Glomerular visceral epithelial cell (primary cell): ENCODE measurements at regions not wholly inside any gene's neighbourhood (a gene's known extent, or its start where the extent isn't known, plus 50 kb on each side); places are given as distances from the start of the nearest gene placed in this dataset.

Source experiments
- DNase-seq: peaks from one replicate; pipeline ENCODE4 v3.0.0-alpha.2; 2016; ENCODE audit errors: extremely low spot score

DNA sequence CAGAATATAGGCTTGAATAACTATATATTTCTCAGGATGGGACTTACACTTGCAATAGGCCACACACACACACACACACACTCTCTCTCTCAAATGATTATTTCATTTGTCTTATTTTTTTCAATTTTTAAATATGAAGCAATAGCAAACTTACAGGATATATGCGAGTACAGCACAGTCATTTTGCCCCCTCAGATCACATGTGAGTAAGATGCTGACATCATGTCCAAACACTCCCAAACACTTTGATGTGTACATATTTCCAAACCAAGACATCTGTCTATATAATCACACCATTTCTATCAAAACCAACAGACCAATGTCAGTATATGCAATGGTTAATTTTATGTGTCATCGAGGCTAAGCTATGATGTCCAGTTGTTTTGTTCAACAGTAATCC, 1535.9 kb upstream of the FLRT2 start:
- peak; percentile 19 for DNase-seq

- DNase-seq: no peak
Measured at GRCh38 chr14:84001023-84001422, 1528.9 kb upstream of the FLRT2 start.

DNA sequence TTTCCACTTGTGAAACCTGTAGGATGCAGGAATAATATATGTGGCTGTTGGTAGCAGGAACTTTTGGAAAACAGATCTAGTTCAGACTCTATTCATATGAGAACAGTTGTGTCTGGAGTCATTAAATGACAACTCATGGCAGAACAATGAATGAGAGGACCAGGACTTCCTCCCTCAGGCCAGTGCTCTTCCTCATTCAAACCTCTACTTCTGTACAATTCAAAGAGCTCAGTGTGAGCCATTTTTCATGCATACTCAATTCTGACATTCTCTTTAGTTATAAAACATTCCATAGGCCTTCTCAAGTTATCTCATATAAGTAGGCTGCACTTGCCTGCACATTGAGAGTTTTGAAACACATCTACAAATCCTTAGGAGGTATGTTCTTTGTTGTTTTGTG, 1526.6 kb upstream of the FLRT2 start:
- no peak for DNase-seq

DNA sequence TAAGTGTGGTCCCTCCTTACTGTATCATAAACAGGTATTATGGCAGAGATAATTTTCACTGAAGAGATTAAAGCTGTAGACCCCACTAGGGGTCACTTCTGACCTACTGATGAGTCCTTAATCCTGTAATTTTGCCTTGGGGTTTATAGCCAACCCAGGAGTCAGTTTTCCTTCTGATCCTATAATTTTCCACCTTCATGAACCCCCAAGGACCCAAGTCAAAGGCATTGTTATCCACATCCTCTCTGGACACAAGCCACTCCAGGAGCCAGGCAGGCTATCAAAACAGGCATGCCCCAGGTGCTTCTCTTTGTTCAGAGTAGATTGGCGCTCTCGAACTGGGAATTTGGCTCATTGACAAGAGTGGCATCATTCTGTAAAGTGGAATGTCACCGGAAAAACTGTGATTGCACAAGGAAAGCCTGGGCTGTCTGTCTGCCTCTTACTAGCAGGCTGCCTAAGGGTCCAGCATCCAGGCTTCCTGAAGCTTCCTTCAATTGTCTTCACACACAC, 1523.2 kb upstream of the FLRT2 start:
- DNase-seq: no peak

DNA sequence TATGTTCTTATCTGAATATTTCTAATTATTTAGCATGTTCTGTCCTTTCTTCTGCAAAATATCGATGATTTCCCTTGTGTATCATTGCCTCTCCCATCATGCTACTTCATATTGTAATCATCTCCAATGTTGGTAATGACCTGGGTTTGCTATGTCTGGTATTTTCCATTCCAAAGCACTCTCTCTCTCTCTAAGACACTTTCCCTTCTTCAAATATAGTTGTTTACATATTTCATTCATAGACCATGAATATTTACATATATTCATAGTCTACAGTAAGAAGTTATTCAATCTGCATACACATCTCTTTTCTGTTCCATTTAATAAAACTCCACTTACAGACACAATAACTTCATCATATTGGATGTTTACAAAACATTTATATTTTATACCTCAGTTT, 1516.5 kb upstream of the FLRT2 start:
- DNase-seq: no peak

- no peak for DNase-seq
Measured at GRCh38 chr14:84017495-84017894, 1512.4 kb upstream of the FLRT2 start.

- no peak for DNase-seq
Measured at GRCh38 chr14:84021433-84021832, 1508.5 kb upstream of the FLRT2 start.

- DNase-seq: no peak
Measured at GRCh38 chr14:84024231-84024820, 1505.6 kb upstream of the FLRT2 start.

DNA sequence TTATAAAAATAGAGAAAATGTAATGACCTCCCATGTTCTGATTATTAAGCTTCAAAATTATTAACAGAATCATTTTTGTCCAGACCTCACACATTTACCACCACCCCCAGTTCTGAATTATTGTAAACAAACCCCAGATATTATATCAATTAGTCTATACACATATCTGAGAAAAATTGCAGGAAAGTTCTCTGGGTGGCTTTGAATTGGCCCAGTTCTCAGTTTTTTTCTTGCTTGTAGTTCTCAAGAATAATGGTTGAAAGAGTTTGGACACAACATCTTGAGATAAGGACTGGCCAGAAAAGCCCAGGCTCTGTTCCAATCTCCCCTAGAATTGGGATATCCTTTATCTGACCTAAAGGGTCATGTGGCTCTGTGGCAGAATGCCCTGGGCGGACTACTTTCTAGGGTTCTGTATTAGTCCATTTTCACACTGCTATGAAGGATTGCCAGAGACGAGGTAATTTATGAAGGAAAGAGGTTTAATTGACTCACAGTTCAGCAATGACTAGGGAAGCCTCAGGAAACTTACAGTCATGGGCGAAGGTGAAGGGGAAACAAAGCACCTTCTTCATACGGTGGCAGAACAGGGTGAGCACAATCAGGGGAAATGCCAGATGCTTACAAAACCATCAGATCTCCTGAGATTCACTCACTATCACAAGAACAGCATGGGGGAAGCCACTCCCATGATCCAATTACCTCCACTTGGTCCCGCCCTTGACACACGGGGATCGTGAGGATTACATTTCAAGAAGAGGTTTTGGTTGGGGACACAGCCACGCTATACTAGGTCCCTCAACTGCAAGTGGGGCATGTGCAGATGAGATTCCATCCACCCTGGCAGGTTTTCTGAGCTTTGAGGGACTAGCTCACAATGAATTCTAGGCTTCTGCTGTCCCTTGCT, 1504.6 kb upstream of the FLRT2 start:
- no peak for DNase-seq

DNA sequence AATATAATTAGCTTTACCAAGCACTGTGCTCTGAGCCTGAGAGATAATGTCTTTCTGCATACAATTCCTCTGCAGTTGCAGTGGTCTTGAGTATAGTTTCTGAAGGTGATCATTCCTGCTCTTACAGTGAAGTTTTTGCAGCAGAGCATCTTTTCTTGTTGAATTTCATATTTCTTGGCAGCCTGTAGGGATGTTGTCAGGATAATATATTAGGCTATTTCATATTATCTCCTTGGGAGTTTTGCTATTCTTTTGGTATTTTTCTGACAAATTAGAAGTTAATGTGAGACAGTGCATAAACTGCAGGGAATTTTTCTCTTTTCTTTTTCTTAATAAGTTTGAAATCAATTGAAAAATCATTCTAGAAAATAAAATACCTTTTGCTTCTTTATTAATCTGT, 1502.6 kb upstream of the FLRT2 start:
- no peak for DNase-seq

- no peak for DNase-seq
Measured at GRCh38 chr14:84028080-84028604, 1501.8 kb upstream of the FLRT2 start.

- no peak for DNase-seq
Measured at GRCh38 chr14:84029246-84029645, 1500.7 kb upstream of the FLRT2 start.

- DNase-seq: peak; percentile 3
Measured at GRCh38 chr14:84029720-84030119, 1500.2 kb upstream of the FLRT2 start.

DNA sequence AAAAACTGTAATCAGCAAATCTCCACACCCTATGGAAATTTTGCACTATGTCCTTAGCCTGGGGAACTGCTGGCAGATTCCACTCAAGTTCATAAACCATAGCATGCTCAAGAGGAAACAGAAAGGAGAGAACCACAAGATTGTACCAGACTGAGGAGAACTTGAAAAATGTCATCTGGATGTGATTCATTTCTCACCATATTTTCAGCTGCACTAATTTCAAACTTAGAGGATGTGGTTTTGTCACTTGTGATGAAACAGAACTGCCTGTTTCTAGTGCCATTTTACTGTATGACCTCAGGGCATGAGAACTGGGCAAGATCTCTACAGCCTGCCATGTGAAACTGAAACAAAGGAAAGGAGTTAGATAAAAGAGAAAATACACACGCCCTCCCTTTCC, 1493.1 kb upstream of the FLRT2 start:
- DNase-seq: peak; percentile 56

GRCh38 chr14:84037593-84037992, 1492.4 kb upstream of the FLRT2 start:
- no peak for DNase-seq

DNA sequence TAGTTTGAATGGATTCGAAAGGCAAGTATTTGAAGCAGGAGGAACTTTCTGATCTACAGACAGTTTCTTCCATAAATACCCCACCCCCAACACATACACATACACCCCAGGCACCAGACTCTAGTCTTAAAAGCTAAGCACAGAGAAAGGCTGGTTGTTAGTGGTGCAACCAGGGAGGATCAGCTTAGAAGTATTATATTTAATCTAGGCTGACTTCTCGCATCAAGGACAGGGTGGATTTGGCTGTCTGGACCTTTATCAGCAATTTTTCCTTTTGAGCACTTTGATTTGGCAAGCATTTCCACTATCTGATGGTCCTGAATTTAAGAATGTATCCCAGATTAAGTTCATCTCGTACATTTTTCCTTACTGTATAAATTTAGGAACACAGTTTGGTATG, 1489.8 kb upstream of the FLRT2 start:
- DNase-seq: no peak

- no peak for DNase-seq
Measured at GRCh38 chr14:84041421-84041820, 1488.5 kb upstream of the FLRT2 start.

- no peak for DNase-seq
Measured at GRCh38 chr14:84042992-84043391, 1487.0 kb upstream of the FLRT2 start.

DNA sequence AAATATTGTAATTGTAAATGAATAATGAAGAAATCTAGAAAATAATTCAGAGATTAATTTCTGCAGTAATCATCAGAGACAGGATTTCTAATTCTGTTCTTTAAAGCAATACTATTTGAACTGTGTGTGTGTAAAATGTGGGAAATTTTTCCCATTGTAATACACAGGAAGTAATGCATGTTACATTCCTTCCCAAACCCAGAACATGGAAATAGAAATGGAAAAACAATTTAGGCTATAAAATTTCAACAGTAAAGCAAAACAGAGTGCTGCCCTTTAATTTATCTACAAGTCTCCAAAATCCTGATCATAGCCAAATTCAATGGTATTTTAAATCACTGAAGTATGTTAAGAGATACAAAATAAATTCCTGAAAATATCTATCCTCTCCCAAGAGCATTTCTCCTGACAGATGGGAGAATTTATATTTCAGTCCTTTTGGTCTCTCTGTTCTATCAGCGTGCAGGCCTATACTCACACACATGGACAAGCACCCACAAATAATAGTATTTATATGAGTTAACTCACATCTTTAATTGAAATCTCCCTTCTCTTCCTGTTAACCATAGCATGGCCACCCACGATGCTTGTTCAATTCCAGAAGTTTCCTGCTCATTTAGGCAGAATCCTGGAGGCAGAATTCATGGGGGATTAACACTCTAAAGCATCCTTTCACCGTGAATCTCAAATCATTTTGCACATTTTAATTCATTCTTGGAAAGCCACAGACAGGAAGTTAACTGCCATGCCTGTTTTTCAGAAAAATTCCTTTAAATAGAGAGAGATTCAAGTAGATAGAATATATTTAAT, 1465.4 kb upstream of the FLRT2 start:
- DNase-seq: no peak

DNA sequence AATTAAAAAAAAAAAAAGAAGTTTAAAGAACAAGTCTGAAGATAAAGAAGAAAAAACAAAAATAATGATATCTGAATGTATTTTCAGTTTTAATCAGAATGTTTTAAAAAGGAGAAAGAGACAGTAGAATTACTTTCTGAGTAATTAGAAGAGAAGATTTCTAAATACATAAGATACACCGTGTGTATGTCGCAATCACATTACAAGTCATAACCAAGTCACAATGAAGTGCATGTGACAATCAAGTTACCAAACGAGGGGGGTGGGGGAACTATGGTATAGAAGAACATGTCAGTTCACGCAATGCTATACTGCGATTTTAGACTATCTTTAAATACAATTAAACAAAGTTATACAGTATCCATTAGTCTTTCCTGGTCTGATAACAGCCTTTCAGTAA, 1464.1 kb upstream of the FLRT2 start:
- DNase-seq: no peak

GRCh38 chr14:84068288-84068687, 1461.7 kb upstream of the FLRT2 start:
- DNase-seq: no peak

GRCh38 chr14:84071061-84071460, 1458.9 kb upstream of the FLRT2 start:
- no peak for DNase-seq
